SK-N-SH (cell line): ENCODE measurements at regions not wholly inside any gene's neighbourhood (a gene's known extent, or its start where the extent isn't known, plus 50 kb on each side); places are given as distances from the start of the nearest gene placed in this dataset.

Experiments
- CTCF ChIA-PET: fragments of 300-600, 350-600 bp; formaldehyde crosslinking; extraction: SDS; loops from one replicate; lab custom pipeline; 2021; lab: Yijun Ruan, JAX
- POLR2A ChIA-PET: fragments of 350-600 bp; sonication (Branson Sonifier 250); formaldehyde crosslinking; extraction: SDS; loops from one replicate; lab custom pipeline; 2020; ENCODE audit warnings: antibody characterized with exemption, inconsistent platforms; lab: Yijun Ruan, JAX
- DNase-seq: peaks from one replicate; pipeline ENCODE4 v3.0.0; 2012
- H2AFZ ChIP-seq: fragments of 200-600 bp; sonication (generic); 2 replicates; pipeline ENCODE4 v1.8.1; 2016; ENCODE audit warnings: antibody characterized with exemption, mild to moderate bottlenecking, low read depth
- H3F3A ChIP-seq: fragments of 200-600 bp; sonication (generic); replicated peaks from 2 replicates; pipeline ENCODE3; 2016; ENCODE audit warnings: antibody characterized with exemption, mild to moderate bottlenecking; ENCODE audit not compliant: insufficient read depth
- H3K27ac ChIP-seq, 2 experiments: fragments of 200-500 bp in 1 of 2; fragments of 200-600 bp in 1 of 2; sonication (Bioruptor generic) in 1 of 2; sonication (generic), shearing (Covaris generic) in 1 of 2; 2 replicates each; pipeline versions ENCODE4 v1.5.1 to v1.6.1; 2014 to 2016; ENCODE audit warnings: low read depth in 2 of 2, inconsistent platforms in 1 of 2, low read length in 1 of 2, mild to moderate bottlenecking in 1 of 2, mixed read lengths in 1 of 2
- H3K27me3 ChIP-seq: fragments of 200-600 bp; sonication (generic), shearing (Covaris generic); 2 replicates; pipeline ENCODE4 v1.6.1; 2016; ENCODE audit warnings: mixed run types; ENCODE audit not compliant: insufficient read depth
- H3K36me3 ChIP-seq, 2 experiments: fragments of 200-500 bp in 1 of 2; fragments of 200-600 bp in 1 of 2; sonication (Bioruptor generic) in 1 of 2; sonication (generic) in 1 of 2; replicated peaks in 1 of 2; 2 replicates each; pipeline versions ENCODE3 to v1.5.1; 2014 to 2016; ENCODE audit warnings: low read length in 1 of 2, mild to moderate bottlenecking in 1 of 2; ENCODE audit not compliant: insufficient read depth in 2 of 2, control insufficient read depth in 1 of 2
- H3K4me1 ChIP-seq, 2 experiments: fragments of 200-500 bp in 1 of 2; fragments of 200-600 bp in 1 of 2; sonication (Bioruptor generic) in 1 of 2; sonication (generic), shearing (Covaris generic) in 1 of 2; 2 replicates each; pipeline versions ENCODE4 v1.5.1 to v1.6.1; 2014 to 2016; ENCODE audit warnings: low read depth in 1 of 2, low read length in 1 of 2, mixed run types in 1 of 2; ENCODE audit not compliant: insufficient read depth in 2 of 2, control insufficient read depth in 1 of 2
- H3K4me2 ChIP-seq: fragments of 200-600 bp; sonication (generic), shearing (Covaris generic); 2 replicates; pipeline ENCODE4 v1.6.1; 2017; ENCODE audit warnings: mixed run types
- H3K4me3 ChIP-seq, 2 experiments: fragments of 200-500 bp in 1 of 2; fragments of 200-600 bp in 1 of 2; sonication (Bioruptor generic) in 1 of 2; sonication (generic), shearing (Covaris generic) in 1 of 2; 2 replicates each; pipeline versions ENCODE4 v1.5.1 to v1.8.1; 2014 to 2016; ENCODE audit warnings: low read depth in 2 of 2, inconsistent platforms in 1 of 2, low read length in 1 of 2, mild to moderate bottlenecking in 1 of 2, mixed read lengths in 1 of 2, moderate library complexity in 1 of 2
- H3K79me2 ChIP-seq: fragments of 200-600 bp; sonication (generic); 2 replicates; pipeline ENCODE4 v1.8.1; 2017; ENCODE audit warnings: mild to moderate bottlenecking; ENCODE audit not compliant: insufficient read depth
- H3K9ac ChIP-seq: fragments of 200-600 bp; sonication (generic); 2 replicates; pipeline ENCODE4 v1.6.1; 2017; ENCODE audit warnings: mixed run types
- H3K9me2 ChIP-seq: fragments of 200-600 bp; sonication (generic); 2 replicates; pipeline ENCODE4 v1.6.1; 2017; ENCODE audit warnings: mixed run types
- H3K9me3 ChIP-seq: fragments of 200-600 bp; sonication (generic); 2 replicates; pipeline ENCODE4 v1.6.1; 2017; ENCODE audit warnings: mixed run types, mild to moderate bottlenecking, moderate library complexity
- H4K20me1 ChIP-seq: fragments of 200-600 bp; sonication (generic); 2 replicates; pipeline ENCODE4 v1.6.1; 2017; ENCODE audit warnings: mild to moderate bottlenecking, mixed run types; ENCODE audit not compliant: insufficient read depth
- CHD2 ChIP-seq: fragments of 150-350 bp; IDR thresholded peaks from 2 replicates; pipeline ENCODE4 v1.6.1; 2018; ENCODE audit warnings: low read length; ENCODE audit not compliant: partially characterized antibody
- FOSL2 ChIP-seq: IDR thresholded peaks from 2 replicates; pipeline ENCODE4 v1.4.0; 2012; ENCODE audit warnings: low read depth, mild to moderate bottlenecking, moderate library complexity, borderline replicate concordance
- FOXM1 ChIP-seq: IDR thresholded peaks from 2 replicates; pipeline ENCODE4 v1.4.0; 2012; ENCODE audit warnings: low read depth, mild to moderate bottlenecking
- GATA2 ChIP-seq: sonication (generic); formaldehyde crosslinking; IDR thresholded peaks from 2 replicates; pipeline ENCODE4 v1.5.0; 2020; ENCODE audit warnings: mild to moderate bottlenecking, missing genetic modification reagents
- JUND ChIP-seq: IDR thresholded peaks from 2 replicates; pipeline ENCODE4 v1.4.0; 2012
- MEF2A ChIP-seq: IDR thresholded peaks from 2 replicates; pipeline ENCODE4 v1.4.0; 2012; ENCODE audit warnings: low read depth, borderline replicate concordance
- NFIC ChIP-seq: IDR thresholded peaks from 2 replicates; pipeline ENCODE4 v1.4.0; 2012; ENCODE audit warnings: borderline replicate concordance
- NRF1 ChIP-seq: IDR thresholded peaks from 2 replicates; pipeline ENCODE4 v1.6.1; 2012; ENCODE audit warnings: low read depth, mild to moderate bottlenecking, low read length
- POLR2AphosphoS5 ChIP-seq: IDR thresholded peaks from 2 replicates; pipeline ENCODE4 v1.6.1; 2012; ENCODE audit warnings: low read depth, low read length
- RAD21 ChIP-seq: IDR thresholded peaks from 2 replicates; pipeline ENCODE4 v1.6.1; 2012; ENCODE audit warnings: mild to moderate bottlenecking, low read length
- RCOR1 ChIP-seq: fragments of 150-350 bp; IDR thresholded peaks from 2 replicates; pipeline ENCODE4 v1.6.1; 2017; ENCODE audit warnings: antibody characterized with exemption, low read length
- RFX5 ChIP-seq: IDR thresholded peaks from 2 replicates; pipeline ENCODE4 v1.6.1; 2012; ENCODE audit warnings: mild to moderate bottlenecking, improper control_type of control experiment, low read length
- SMC3 ChIP-seq: IDR thresholded peaks from 2 replicates; pipeline ENCODE4 v1.6.1; 2012; ENCODE audit warnings: low read depth, low read length, improper control_type of control experiment
- TAF1 ChIP-seq: IDR thresholded peaks from 2 replicates; pipeline ENCODE4 v1.6.1; 2012; ENCODE audit warnings: low read depth, mild to moderate bottlenecking, low read length, moderate library complexity, borderline replicate concordance
- TEAD4 ChIP-seq: IDR thresholded peaks from 2 replicates; pipeline ENCODE4 v1.4.0; 2012; ENCODE audit warnings: mild to moderate bottlenecking, borderline replicate concordance; ENCODE audit not compliant: insufficient read depth
- YY1 ChIP-seq: IDR thresholded peaks from 2 replicates; pipeline ENCODE4 v1.4.0; 2012; ENCODE audit warnings: low read depth, mild to moderate bottlenecking
- WGBS: methylation state at CpG from one replicate; pipeline ENCODE4 v1.1.6; 2017; ENCODE audit warnings: low lambda C conversion rate; 5-methylcytosine and 5-hydroxymethylcytosine counted together
- TF ChIP-seq, protein P1 (sequence below): fragments of 150-350 bp; IDR thresholded peaks from 2 replicates; pipeline ENCODE4 v1.6.1; 2017; ENCODE audit warnings: antibody characterized with exemption, low read length, low read depth, borderline replicate concordance
- TF ChIP-seq, protein P2 (sequence below): IDR thresholded peaks from 2 replicates; pipeline ENCODE4 v1.4.0; 2012; ENCODE audit warnings: low read depth
- TF ChIP-seq, protein P3 (sequence below): IDR thresholded peaks from 2 replicates; pipeline ENCODE4 v1.4.0; 2012; ENCODE audit warnings: low read depth, borderline replicate concordance
- TF ChIP-seq, protein P4 (sequence below): IDR thresholded peaks from 2 replicates; pipeline ENCODE4; 2012
- TF ChIP-seq, protein P5 (sequence below): IDR thresholded peaks from 2 replicates; pipeline ENCODE4 v1.4.0; 2012; ENCODE audit warnings: low read depth, borderline replicate concordance

DNA sequence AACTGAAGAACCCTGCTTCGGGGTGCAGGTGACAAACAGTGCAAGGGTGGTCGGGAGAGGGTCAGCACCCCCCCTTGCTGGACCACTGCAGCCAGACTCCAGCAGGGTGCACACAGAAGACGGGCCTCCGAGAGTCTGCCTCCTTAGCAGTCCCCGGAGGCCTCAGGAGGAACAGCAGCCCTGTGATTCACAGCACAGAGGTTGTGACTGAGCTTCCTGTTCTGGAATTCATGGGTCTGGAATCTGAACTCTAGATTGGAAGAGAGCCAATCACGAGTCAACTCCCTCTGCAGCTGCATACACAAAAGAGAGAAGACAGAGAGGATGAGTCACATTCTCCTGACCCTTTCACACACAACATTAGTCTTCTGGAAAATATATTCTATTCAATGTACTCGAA, 249.0 kb upstream of the OPRM1 start (continued):
- TF ChIP-seq RCOR1 (no peak), FOSL2 (no peak), NFIC (0 out of 2 replicates have a peak, but pooled peaks have one; percentile 27), FOXM1 (no peak), NRF1 (no peak)
- TF ChIP-seq, protein P1, sequence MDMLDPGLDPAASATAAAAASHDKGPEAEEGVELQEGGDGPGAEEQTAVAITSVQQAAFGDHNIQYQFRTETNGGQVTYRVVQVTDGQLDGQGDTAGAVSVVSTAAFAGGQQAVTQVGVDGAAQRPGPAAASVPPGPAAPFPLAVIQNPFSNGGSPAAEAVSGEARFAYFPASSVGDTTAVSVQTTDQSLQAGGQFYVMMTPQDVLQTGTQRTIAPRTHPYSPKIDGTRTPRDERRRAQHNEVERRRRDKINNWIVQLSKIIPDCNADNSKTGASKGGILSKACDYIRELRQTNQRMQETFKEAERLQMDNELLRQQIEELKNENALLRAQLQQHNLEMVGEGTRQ = no peak

DNA sequence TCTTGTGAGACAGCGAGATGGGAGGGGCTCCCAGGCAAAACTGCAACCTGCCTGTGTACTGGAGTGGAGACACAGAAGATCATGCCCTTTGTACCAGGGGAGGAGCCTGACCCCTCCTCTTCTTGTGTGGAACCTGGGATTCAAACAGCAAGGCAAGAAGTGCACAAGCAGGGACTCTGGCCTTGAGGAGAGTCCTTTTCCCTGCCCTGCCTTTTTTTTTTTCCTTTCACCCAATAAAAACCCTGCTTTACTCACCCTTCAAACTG, 251.8 kb upstream of the OPRM1 start:
- ChIA-PET CTCF (no interaction called here), POLR2A (no interaction called here)
- H3K9me2 ChIP-seq = no peaks in the 10 kb centered on the region
- H3K79me2 ChIP-seq = no peaks in the 10 kb centered on the region
- no peak overlapping the region for H3K27ac ChIP-seq
- H3K36me3 ChIP-seq = no peaks in the 10 kb centered on the region
- no peaks in the 10 kb centered on the region for H4K20me1 ChIP-seq
- H2AFZ ChIP-seq = no peak overlapping the region
- H3K4me2 ChIP-seq = no peak overlapping the region
- no peak overlapping the region for H3K4me3 ChIP-seq
- TF ChIP-seq, protein P2, sequence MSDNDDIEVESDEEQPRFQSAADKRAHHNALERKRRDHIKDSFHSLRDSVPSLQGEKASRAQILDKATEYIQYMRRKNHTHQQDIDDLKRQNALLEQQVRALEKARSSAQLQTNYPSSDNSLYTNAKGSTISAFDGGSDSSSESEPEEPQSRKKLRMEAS = no peak
- TF ChIP-seq, protein P3, sequence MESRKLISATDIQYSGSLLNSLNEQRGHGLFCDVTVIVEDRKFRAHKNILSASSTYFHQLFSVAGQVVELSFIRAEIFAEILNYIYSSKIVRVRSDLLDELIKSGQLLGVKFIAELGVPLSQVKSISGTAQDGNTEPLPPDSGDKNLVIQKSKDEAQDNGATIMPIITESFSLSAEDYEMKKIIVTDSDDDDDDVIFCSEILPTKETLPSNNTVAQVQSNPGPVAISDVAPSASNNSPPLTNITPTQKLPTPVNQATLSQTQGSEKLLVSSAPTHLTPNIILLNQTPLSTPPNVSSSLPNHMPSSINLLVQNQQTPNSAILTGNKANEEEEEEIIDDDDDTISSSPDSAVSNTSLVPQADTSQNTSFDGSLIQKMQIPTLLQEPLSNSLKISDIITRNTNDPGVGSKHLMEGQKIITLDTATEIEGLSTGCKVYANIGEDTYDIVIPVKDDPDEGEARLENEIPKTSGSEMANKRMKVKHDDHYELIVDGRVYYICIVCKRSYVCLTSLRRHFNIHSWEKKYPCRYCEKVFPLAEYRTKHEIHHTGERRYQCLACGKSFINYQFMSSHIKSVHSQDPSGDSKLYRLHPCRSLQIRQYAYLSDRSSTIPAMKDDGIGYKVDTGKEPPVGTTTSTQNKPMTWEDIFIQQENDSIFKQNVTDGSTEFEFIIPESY = no peak
- TF ChIP-seq CHD2 (no peak), SMC3 (no peak), POLR2AphosphoS5 (no peak), NFIC (no peak), MEF2A (no peak), FOSL2 (no peak), RAD21 (no peak), YY1 (no peak), RFX5 (no peak), TAF1 (no peak), JUND (no peak), GATA2 (no peak), TEAD4 (no peak), NRF1 (no peak)
- TF ChIP-seq, protein P4, sequence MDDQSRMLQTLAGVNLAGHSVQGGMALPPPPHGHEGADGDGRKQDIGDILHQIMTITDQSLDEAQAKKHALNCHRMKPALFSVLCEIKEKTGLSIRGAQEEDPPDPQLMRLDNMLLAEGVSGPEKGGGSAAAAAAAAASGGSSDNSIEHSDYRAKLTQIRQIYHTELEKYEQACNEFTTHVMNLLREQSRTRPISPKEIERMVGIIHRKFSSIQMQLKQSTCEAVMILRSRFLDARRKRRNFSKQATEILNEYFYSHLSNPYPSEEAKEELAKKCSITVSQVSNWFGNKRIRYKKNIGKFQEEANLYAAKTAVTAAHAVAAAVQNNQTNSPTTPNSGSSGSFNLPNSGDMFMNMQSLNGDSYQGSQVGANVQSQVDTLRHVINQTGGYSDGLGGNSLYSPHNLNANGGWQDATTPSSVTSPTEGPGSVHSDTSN = no peak
- TF ChIP-seq, protein P5, sequence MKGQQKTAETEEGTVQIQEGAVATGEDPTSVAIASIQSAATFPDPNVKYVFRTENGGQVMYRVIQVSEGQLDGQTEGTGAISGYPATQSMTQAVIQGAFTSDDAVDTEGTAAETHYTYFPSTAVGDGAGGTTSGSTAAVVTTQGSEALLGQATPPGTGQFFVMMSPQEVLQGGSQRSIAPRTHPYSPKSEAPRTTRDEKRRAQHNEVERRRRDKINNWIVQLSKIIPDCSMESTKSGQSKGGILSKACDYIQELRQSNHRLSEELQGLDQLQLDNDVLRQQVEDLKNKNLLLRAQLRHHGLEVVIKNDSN = no peak
- H3F3A ChIP-seq = no peaks in the 10 kb centered on the region
- H3K9me3 ChIP-seq = no peaks in the 10 kb centered on the region
- DNase-seq = no peak
- no peak overlapping the region for H3K9ac ChIP-seq
- 71% methylated on average over 1 of the region's 1 CpG for WGBS
- no peaks in the 10 kb centered on the region for H3K27me3 ChIP-seq
- no peaks in the 10 kb centered on the region for H3K4me1 ChIP-seq
